CD4-positive, CD25-positive, alpha-beta regulatory T cell (primary cell): ENCODE measurements at regions not wholly inside any gene's neighbourhood (a gene's known extent, or its start where the extent isn't known, plus 50 kb on each side); places are given as distances from the start of the nearest gene placed in this dataset.

Source experiments
- ATAC-seq, 2 donors: fragments of 150-1000 bp; cut with Tn5 transposase; one replicate each; pipeline ENCODE4 v1.10.0; 2021; ENCODE audit warnings: low read depth in 2 of 2, moderate number of reproducible peaks in 2 of 2, moderate library complexity in 1 of 2
- DNase-seq, 3 donors: peaks; one replicate each; pipeline versions ENCODE4 v3.0.0 to v3.0.0-alpha.2; 2012 to 2022; ENCODE audit warnings: mixed read lengths in 1 of 3
- H3K27ac ChIP-seq: one replicate; pipeline ENCODE4 v1.7.0; 2013; ENCODE audit warnings: mild to moderate bottlenecking, low read length; ENCODE audit not compliant: insufficient read depth, poor library complexity, severe bottlenecking
- H3K27me3 ChIP-seq: one replicate; pipeline ENCODE4 v1.7.0; 2013; ENCODE audit warnings: low read length; ENCODE audit not compliant: control insufficient read depth, insufficient read depth
- H3K36me3 ChIP-seq: one replicate; pipeline ENCODE4 v1.7.0; 2013; ENCODE audit warnings: mild to moderate bottlenecking, low read length, moderate library complexity; ENCODE audit not compliant: control insufficient read depth, insufficient read depth
- H3K4me1 ChIP-seq: 2 replicates; pipeline ENCODE4 v1.7.0; 2013; ENCODE audit warnings: mild to moderate bottlenecking, low read length; ENCODE audit not compliant: insufficient read depth, control insufficient read depth, poor library complexity, severe bottlenecking
- H3K4me3 ChIP-seq: one replicate; pipeline ENCODE4 v1.7.0; 2013; ENCODE audit warnings: low read depth, mild to moderate bottlenecking, low read length, moderate library complexity
- H3K9me3 ChIP-seq, 2 experiments: 1 replicate in 1 of 2; 2 replicates in 1 of 2; pipeline ENCODE4 v1.7.0; 2013; ENCODE audit warnings: low read length in 2 of 2, mild to moderate bottlenecking in 1 of 2, moderate library complexity in 1 of 2; ENCODE audit not compliant: control insufficient read depth in 2 of 2
- H3K27ac Mint-ChIP-seq, 3 donors: one replicate each; pipeline ENCODE4 v1.8.0; 2020 to 2022; ENCODE audit warnings: mild to moderate bottlenecking in 3 of 3, mixed read lengths in 3 of 3, moderate library complexity in 2 of 3
- H3K27me3 Mint-ChIP-seq: one replicate; pipeline ENCODE4 v1.8.0; 2022; ENCODE audit warnings: mild to moderate bottlenecking, mixed read lengths
- H3K36me3 Mint-ChIP-seq: one replicate; pipeline ENCODE4 v1.8.0; 2020; ENCODE audit warnings: mixed read lengths
- H3K4me1 Mint-ChIP-seq, 4 donors: one replicate each; pipeline ENCODE4 v1.8.0; 2020 to 2022; ENCODE audit warnings: mixed read lengths in 4 of 4, mild to moderate bottlenecking in 1 of 4
- H3K4me3 Mint-ChIP-seq, 4 donors: one replicate each; pipeline ENCODE4 v1.8.0; 2020 to 2022; ENCODE audit warnings: mild to moderate bottlenecking in 4 of 4, mixed read lengths in 4 of 4, moderate library complexity in 3 of 4
- H3K9me3 Mint-ChIP-seq, 7 donors: one replicate each; pipeline ENCODE4 v1.8.0; 2020 to 2022; ENCODE audit warnings: mixed read lengths in 7 of 7, mild to moderate bottlenecking in 3 of 7, moderate library complexity in 2 of 7

DNA sequence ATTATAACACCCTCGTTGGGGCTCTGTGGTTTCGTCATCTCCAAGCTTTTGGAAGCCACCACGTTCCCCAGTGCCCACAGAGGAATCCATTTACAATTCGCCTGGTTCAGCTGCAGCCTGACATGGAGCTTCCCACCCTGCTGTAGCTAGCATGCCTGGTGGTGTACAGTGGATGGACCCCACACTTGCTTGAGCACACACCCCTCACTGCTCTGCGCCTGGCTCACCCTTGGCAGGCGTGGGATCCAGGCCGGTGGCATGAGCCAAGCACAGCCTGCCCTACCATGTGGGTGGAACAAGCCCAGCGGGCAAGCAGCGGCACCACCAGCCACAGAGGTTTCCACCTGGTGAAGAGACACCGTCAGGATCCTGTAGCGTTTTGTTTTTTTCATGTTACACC lies 1045.7 kb upstream of the CDH9 start:
- no peaks in the 10 kb centered on the region for H3K36me3 ChIP-seq
- ATAC-seq = no peak
- no peaks in the 10 kb centered on the region for H3K4me1 Mint-ChIP-seq
- peaks cover 2 to 19% (median 13%) of the 10 kb centered on the region in 7 donors for H3K9me3 Mint-ChIP-seq
- DNase-seq = no peak
- no peak overlapping the region for H3K27ac Mint-ChIP-seq
- H3K4me3 Mint-ChIP-seq = no peak overlapping the region
- no peaks in the 10 kb centered on the region for H3K27me3 ChIP-seq
- H3K27me3 Mint-ChIP-seq = no peaks in the 10 kb centered on the region
- H3K4me1 ChIP-seq = no peaks in the 10 kb centered on the region
- H3K36me3 Mint-ChIP-seq = no peaks in the 10 kb centered on the region
- peaks cover 0 to 13% of the 10 kb centered on the region in 2 experiments for H3K9me3 ChIP-seq
- no peak overlapping the region for H3K27ac ChIP-seq
- no peak overlapping the region for H3K4me3 ChIP-seq

DNA sequence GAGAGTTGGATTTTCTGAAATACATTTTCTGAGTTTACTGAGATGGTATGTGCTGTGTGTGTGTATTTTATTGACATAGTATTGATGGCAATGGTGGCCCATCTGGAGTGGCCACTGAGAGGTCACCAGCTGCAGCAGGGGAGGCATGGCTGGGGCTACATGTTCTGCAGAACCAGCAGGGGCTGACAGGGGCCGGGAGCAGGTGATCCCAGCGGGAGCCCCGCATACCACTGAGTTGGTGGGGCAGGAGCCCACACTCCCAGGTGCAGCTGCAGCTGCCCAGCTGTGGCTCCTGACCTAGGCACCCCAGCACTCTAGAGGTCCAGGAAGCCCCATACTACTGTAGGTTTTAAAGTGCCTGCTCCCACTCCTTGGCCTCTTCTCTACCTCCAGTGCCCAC lies 1044.2 kb upstream of the CDH9 start:
- Mint-ChIP-seq H3K27ac (no peak overlapping the region), H3K4me1 (no peaks in the 10 kb centered on the region), H3K36me3 (no peaks in the 10 kb centered on the region), H3K9me3 (peaks cover 2 to 20% (median 11%) of the 10 kb centered on the region in 7 donors), H3K27me3 (no peaks in the 10 kb centered on the region), H3K4me3 (no peak overlapping the region)
- Histone ChIP-seq H3K27ac (no peak overlapping the region), H3K27me3 (no peaks in the 10 kb centered on the region), H3K9me3 (peaks cover 0 to 17% of the 10 kb centered on the region in 2 experiments), H3K4me1 (no peaks in the 10 kb centered on the region), H3K36me3 (no peaks in the 10 kb centered on the region), H3K4me3 (no peak overlapping the region)
- DNase-seq (no peak), ATAC-seq (no peak)

GRCh38 chr5:28077291-28078240 lies 1039.2 kb upstream of the CDH9 start:
- peaks cover 0 to 4% of the 10 kb centered on the region in 2 experiments for H3K9me3 ChIP-seq
- Mint-ChIP-seq H3K9me3 (peaks cover 2 to 25% (median 9%) of the 10 kb centered on the region in 7 donors), H3K27me3 (no peaks in the 10 kb centered on the region), H3K4me3 (no peak overlapping the region), H3K36me3 (no peaks in the 10 kb centered on the region), H3K4me1 (no peaks in the 10 kb centered on the region), H3K27ac (no peak overlapping the region)
- no peaks in the 10 kb centered on the region for H3K4me1 ChIP-seq
- no peak for ATAC-seq
- H3K27me3 ChIP-seq = no peaks in the 10 kb centered on the region
- H3K36me3 ChIP-seq = no peaks in the 10 kb centered on the region
- no peak overlapping the region for H3K27ac ChIP-seq
- no peak for DNase-seq
- H3K4me3 ChIP-seq = no peak overlapping the region

DNA sequence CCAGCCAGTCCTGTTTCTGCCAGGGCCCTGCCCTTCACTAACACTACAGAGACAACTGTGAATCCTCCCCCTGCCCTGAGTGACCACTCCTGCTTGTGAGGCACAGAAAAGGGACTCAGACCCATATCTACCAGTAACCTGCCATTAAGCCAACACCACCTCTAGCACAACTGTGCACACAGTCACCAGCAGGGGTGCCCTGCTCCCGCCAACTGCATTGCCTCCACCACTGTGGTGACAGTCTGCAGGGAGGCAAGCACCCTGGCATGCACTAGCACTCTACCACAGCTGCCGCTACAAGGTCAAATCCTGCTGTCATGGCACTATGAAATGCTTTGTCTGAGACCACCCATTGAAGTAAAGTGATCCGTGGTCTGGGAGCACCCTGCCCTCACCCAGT lies 1028.5 kb upstream of the CDH9 start:
- Mint-ChIP-seq H3K9me3 (peaks cover 0 to 25% (median 5%) of the 10 kb centered on the region in 7 donors), H3K27ac (no peak overlapping the region), H3K36me3 (no peaks in the 10 kb centered on the region), H3K4me3 (no peak overlapping the region), H3K4me1 (no peaks in the 10 kb centered on the region), H3K27me3 (no peaks in the 10 kb centered on the region)
- H3K4me1 ChIP-seq = no peaks in the 10 kb centered on the region
- no peak for DNase-seq
- peaks cover 0 to 14% of the 10 kb centered on the region in 2 experiments for H3K9me3 ChIP-seq
- no peak overlapping the region for H3K27ac ChIP-seq
- no peaks in the 10 kb centered on the region for H3K36me3 ChIP-seq
- ATAC-seq = no peak
- H3K27me3 ChIP-seq = no peaks in the 10 kb centered on the region
- H3K4me3 ChIP-seq = no peak overlapping the region

DNA sequence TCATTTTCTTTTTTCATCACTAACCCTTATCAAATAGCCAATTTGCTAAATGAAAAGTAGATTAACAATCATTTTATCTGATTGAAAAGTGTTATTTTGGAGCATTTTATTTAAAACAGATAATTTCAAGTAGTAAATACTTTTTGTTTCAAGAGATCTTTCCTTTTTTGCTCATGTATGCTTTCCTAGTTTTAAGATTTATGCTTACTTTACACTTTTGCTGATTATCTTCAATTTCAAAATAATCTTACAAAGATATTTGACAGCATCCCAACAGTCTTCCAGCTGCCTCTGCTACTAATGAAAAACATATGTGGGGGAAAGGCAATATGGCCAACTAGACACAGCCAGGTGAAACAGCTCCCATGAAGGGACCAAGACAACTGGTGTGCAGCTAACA lies 1027.3 kb upstream of the CDH9 start:
- peaks cover 0 to 27% (median 4%) of the 10 kb centered on the region in 7 donors for H3K9me3 Mint-ChIP-seq
- H3K4me1 Mint-ChIP-seq = no peaks in the 10 kb centered on the region
- H3K4me1 ChIP-seq = no peaks in the 10 kb centered on the region
- no peak overlapping the region for H3K4me3 Mint-ChIP-seq
- no peaks in the 10 kb centered on the region for H3K36me3 Mint-ChIP-seq
- no peak for DNase-seq
- H3K9me3 ChIP-seq = peaks cover 3 to 14% of the 10 kb centered on the region in 2 experiments
- H3K4me3 ChIP-seq = no peak overlapping the region
- no peaks in the 10 kb centered on the region for H3K27me3 ChIP-seq
- H3K27me3 Mint-ChIP-seq = no peaks in the 10 kb centered on the region
- no peak overlapping the region for H3K27ac Mint-ChIP-seq
- no peaks in the 10 kb centered on the region for H3K36me3 ChIP-seq
- no peak overlapping the region for H3K27ac ChIP-seq
- ATAC-seq = no peak

DNA sequence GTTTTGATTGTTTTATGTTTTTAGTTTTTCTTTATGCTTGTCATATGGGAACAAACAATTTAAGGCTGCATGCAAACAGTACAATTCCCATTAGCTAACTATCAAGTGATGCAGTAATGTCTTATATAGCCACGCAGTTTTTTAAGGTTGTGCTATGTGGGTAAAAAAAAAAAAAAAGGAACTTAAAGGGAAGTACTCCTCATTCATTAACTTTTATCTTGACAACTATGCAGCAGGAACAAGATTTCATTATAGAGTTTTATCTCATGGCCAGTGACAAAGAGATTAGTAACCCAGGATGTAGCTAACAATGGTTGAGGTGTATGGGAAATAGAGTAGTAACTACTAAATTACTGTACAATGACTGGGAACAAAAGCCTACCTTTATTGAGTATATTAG lies 1008.2 kb upstream of the CDH9 start:
- H3K9me3 Mint-ChIP-seq = peaks cover 2 to 19% (median 6%) of the 10 kb centered on the region in 7 donors
- H3K27me3 Mint-ChIP-seq = no peaks in the 10 kb centered on the region

GRCh38 chr5:28027851-28028250 lies 989.5 kb upstream of the CDH9 start:
- no peaks in the 10 kb centered on the region for H3K4me1 Mint-ChIP-seq
- Histone ChIP-seq H3K4me1 (no peaks in the 10 kb centered on the region), H3K27ac (no peak overlapping the region), H3K27me3 (no peaks in the 10 kb centered on the region), H3K36me3 (no peaks in the 10 kb centered on the region), H3K9me3 (peaks cover 4 to 23% of the 10 kb centered on the region in 2 experiments), H3K4me3 (no peak overlapping the region)
- H3K27ac Mint-ChIP-seq = no peak overlapping the region
- peaks cover 6 to 43% (median 15%) of the 10 kb centered on the region in 7 donors for H3K9me3 Mint-ChIP-seq
- no peaks in the 10 kb centered on the region for H3K27me3 Mint-ChIP-seq
- DNase-seq = no peak
- no peak for ATAC-seq
- no peak overlapping the region for H3K4me3 Mint-ChIP-seq
- H3K36me3 Mint-ChIP-seq = no peaks in the 10 kb centered on the region

More for the DNA sequence above, 1008.2 kb upstream of the CDH9 start:
- no peak overlapping the region for H3K4me3 Mint-ChIP-seq
- H3K27ac ChIP-seq = no peak overlapping the region
- H3K36me3 Mint-ChIP-seq = no peaks in the 10 kb centered on the region
- no peaks in the 10 kb centered on the region for H3K27me3 ChIP-seq
- H3K4me1 Mint-ChIP-seq = no peaks in the 10 kb centered on the region
- H3K9me3 ChIP-seq = peaks cover 0 to 4% of the 10 kb centered on the region in 2 experiments
- H3K36me3 ChIP-seq = no peaks in the 10 kb centered on the region
- H3K27ac Mint-ChIP-seq = no peak overlapping the region
- ATAC-seq (no peak), DNase-seq (no peak)
- no peak overlapping the region for H3K4me3 ChIP-seq
- H3K4me1 ChIP-seq = no peaks in the 10 kb centered on the region

DNA sequence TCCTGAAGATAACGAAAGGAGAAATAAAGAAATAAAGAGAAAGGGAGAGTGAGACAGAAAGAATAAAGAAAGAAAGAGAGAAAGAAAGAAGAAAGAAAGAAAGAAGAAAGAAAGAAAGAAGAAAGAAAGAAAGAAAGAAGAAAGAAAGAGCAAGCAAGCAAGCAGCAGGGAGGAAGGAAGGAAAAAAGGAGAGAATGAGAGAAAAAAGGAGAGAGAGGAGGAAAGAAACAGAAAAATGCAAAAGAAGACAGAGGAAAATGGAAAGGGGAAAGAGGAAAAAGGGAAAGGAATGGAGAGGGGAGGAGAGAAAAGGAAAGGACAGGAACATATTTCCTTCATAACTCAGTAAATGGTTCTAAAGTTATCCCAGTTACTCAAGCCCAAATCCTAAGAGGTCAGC lies 978.8 kb upstream of the CDH9 start:
- no peaks in the 10 kb centered on the region for H3K4me1 Mint-ChIP-seq
- DNase-seq (no peak), ATAC-seq (no peak)
- Histone ChIP-seq H3K4me1 (no peaks in the 10 kb centered on the region), H3K27me3 (no peaks in the 10 kb centered on the region), H3K27ac (no peak overlapping the region), H3K36me3 (no peaks in the 10 kb centered on the region), H3K9me3 (peaks cover 10 to 35% of the 10 kb centered on the region in 2 experiments), H3K4me3 (no peak overlapping the region)
- H3K27me3 Mint-ChIP-seq = no peaks in the 10 kb centered on the region
- H3K4me3 Mint-ChIP-seq = no peak overlapping the region
- no peaks in the 10 kb centered on the region for H3K36me3 Mint-ChIP-seq
- no peak overlapping the region for H3K27ac Mint-ChIP-seq
- H3K9me3 Mint-ChIP-seq = peaks cover 0 to 44% (median 14%) of the 10 kb centered on the region in 7 donors
